Motor neuron (in vitro differentiated cells): ENCODE measurements at regions not wholly inside any gene's neighbourhood (a gene's known extent, or its start where the extent isn't known, plus 50 kb on each side); places are given as distances from the start of the nearest gene placed in this dataset.

Experiments
- ATAC-seq, 8 experiments: fragments of 200-7000 bp; cut with Tn5 transposase; replicated peaks in 6 of 8; 2 replicates each; pipeline ENCODE4 v1.8.0; 2021; ENCODE audit warnings: mild to moderate bottlenecking in 8 of 8, moderate library complexity in 8 of 8
- H3K27ac ChIP-seq, 2 donors: fragments of 250-450 bp; sonication (Bioruptor Pico); 2 replicates each; pipeline ENCODE4 v1.9.0; 2021; ENCODE audit warnings: antibody characterized with exemption in 2 of 2, mild to moderate bottlenecking in 2 of 2, moderate library complexity in 1 of 2
- H3K4me1 ChIP-seq, 2 donors: fragments of 250-450 bp; sonication (Bioruptor Pico); replicated peaks in 1 of 2; 2 replicates each; pipeline ENCODE4 v1.6.1; 2021; ENCODE audit warnings: antibody characterized with exemption in 2 of 2, mild to moderate bottlenecking in 2 of 2, moderate library complexity in 1 of 2
- H3K4me3 ChIP-seq, 5 donors: fragments of 250-450 bp; sonication (Bioruptor Pico); 2 replicates each; pipeline ENCODE4 v1.9.0; 2021; ENCODE audit warnings: antibody characterized with exemption in 5 of 5, mild to moderate bottlenecking in 5 of 5, moderate library complexity in 4 of 5
- WGBS, 10 experiments: fragments of 450-650 bp; shearing (Covaris generic); methylation state at CpG; one replicate each; pipeline ENCODE4 v1.0.0; 2022; 5-methylcytosine and 5-hydroxymethylcytosine counted together
- in situ Hi-C, 9 experiments: fragments of 400-800 bp; cut with MboI; loops; one replicate each; pipeline ENCODE4 v1.15.0; 2021; ENCODE audit warnings: low sequenced_read_pairs in 9 of 9, low pct_unique_long_range_greater_than_20kb in 2 of 9; ENCODE audit not compliant: unreplicated experiment in 9 of 9

- in situ Hi-C loops = loop anchor here in 7 of 9 experiments (25.0 kb wide), 8 partner anchors 199 to 899 kb away; partner anchors contain the start of genes HMGB1 (in 3 of the 7) and USPL1 (in 1 of the 7)
- ATAC-seq = no peak
- 58 to 100% (median 80%) methylated on average over 1 to 7 of the region's 8 CpGs; no CpG with 5 or more reads in 3 of the 10 experiments for WGBS, 10 experiments
- H3K27ac ChIP-seq = no peak overlapping the region
- peaks cover 6 to 21% of the 10 kb centered on the region in 2 donors for H3K4me1 ChIP-seq
- H3K4me3 ChIP-seq = no peak overlapping the region
Measured at GRCh38 chr13:30138511-30138910, 168.8 kb downstream of the KATNAL1 start.

DNA sequence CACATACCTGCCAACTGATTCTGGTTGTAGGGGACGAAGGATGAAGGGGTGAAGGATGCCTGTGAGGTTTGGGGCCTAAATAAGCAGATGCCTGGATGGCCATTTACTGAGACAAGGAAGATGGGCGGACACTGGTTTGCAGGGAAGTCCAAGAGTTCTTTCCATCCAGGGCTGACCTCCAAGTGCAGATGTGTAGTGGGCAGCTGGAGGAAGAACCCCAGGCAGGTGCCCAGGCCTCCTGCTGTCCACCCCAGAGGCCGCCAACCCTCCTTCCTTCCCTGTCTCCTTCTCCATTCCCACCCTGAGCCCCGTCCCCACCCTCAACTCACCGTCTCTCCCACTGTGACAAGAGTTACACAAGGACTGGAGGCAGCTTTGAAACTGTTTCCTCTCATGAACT, 171.5 kb downstream of the KATNAL1 start:
- Histone ChIP-seq H3K27ac (no peak overlapping the region), H3K4me1 (peaks cover 4 to 8% of the 10 kb centered on the region in 2 donors), H3K4me3 (no peak overlapping the region)
- 20 to 100% (median 75%) methylated on average over 1 to 2 of the region's 5 CpGs; no CpG with 5 or more reads in 5 of the 10 experiments for WGBS, 10 experiments
- in situ Hi-C loops = loop anchor here in 7 of 9 experiments (25.0 kb wide), 8 partner anchors 201 to 901 kb away; partner anchors contain the start of genes HMGB1 (in 3 of the 7) and USPL1 (in 1 of the 7)
- ATAC-seq = no peak

DNA sequence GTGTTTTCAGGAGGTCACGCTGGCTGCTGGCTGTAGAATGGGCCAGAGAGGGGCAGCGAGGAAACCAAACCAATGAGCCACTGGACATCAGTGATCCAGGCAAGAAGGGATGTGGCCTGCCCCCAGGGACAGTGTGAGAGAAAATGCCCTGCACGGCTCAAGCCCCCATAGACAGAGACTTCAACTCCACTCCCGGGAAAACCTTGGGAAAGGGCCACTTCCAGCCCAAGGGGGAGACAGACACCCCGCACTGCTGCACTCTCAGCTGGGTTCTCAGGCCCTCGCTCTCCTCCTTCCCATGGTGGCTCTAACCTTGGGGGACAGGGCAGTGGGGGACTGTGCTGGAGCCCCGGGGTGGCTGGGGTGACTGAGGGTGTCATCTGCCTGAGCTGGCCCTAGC, 172.0 kb downstream of the KATNAL1 start:
- in situ Hi-C loops = loop anchor here in 7 of 9 experiments (25.0 kb wide), 8 partner anchors 202 to 902 kb away; partner anchors contain the start of genes HMGB1 (in 3 of the 7) and USPL1 (in 1 of the 7)
- H3K4me3 ChIP-seq = no peak overlapping the region
- ATAC-seq = no peak
- H3K27ac ChIP-seq = no peak overlapping the region
- H3K4me1 ChIP-seq = peaks cover 4 to 8% of the 10 kb centered on the region in 2 donors
- WGBS, 10 experiments = 40 to 100% (median 75%) methylated on average over 1 to 4 of the region's 7 CpGs; no CpG with 5 or more reads in 4 of the 10 experiments

DNA sequence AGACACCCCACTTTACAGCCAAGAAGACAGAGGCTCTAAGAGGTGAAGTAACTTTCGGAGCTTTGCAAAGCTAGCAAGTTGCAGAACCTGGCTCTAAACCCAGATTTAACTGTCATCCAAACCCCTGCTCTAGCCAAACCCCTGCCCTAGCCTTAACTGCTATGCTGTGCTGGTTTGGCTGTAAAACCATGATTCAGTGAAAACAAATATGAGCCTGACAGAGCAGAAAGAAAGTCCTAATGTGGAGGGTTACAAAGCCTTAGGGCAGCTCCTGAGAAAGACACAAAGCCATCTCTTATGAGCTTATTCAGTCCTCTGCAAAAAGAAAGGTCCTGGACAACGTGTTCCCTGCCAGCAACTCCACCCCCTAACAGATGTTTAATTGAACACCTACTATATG, 172.8 kb downstream of the KATNAL1 start:
- Histone ChIP-seq H3K4me3 (no peak overlapping the region), H3K4me1 (peaks cover 4 to 8% of the 10 kb centered on the region in 2 donors), H3K27ac (no peak overlapping the region)
- 20 to 100% (median 56%) methylated on average over 1 to 2 of the region's 2 CpGs; no CpG with 5 or more reads in 3 of the 10 experiments for WGBS, 10 experiments
- in situ Hi-C loops = loop anchor here in 7 of 9 experiments (25.0 kb wide), 8 partner anchors 203 to 903 kb away; partner anchors contain the start of genes HMGB1 (in 3 of the 7) and USPL1 (in 1 of the 7)
- no peak for ATAC-seq

- in situ Hi-C loops = loop anchor here in 7 of 9 experiments (25.0 kb wide), 8 partner anchors 203 to 903 kb away; partner anchors contain the start of genes HMGB1 (in 3 of the 7) and USPL1 (in 1 of the 7)
- 25 to 100% (median 66%) methylated on average over 1 to 6 of the region's 7 CpGs; no CpG with 5 or more reads in 1 of the 10 experiments for WGBS, 10 experiments
- Histone ChIP-seq H3K27ac (no peak overlapping the region), H3K4me3 (no peak overlapping the region), H3K4me1 (peaks cover 4 to 8% of the 10 kb centered on the region in 2 donors)
- ATAC-seq = no peak
Measured at GRCh38 chr13:30133996-30134395, 173.4 kb downstream of the KATNAL1 start.

- Histone ChIP-seq H3K27ac (no peak overlapping the region), H3K4me3 (no peak overlapping the region), H3K4me1 (peaks cover 4 to 8% of the 10 kb centered on the region in 2 donors)
- in situ Hi-C loops = loop anchor here in 7 of 9 experiments (25.0 kb wide), 8 partner anchors 204 to 904 kb away; partner anchors contain the start of genes HMGB1 (in 3 of the 7) and USPL1 (in 1 of the 7)
- WGBS, 10 experiments = 69 to 100% (median 80%) methylated on average over 1 to 8 of the region's 13 CpGs; no CpG with 5 or more reads in 3 of the 10 experiments
- ATAC-seq = no peak
Measured at GRCh38 chr13:30133554-30133912, 173.8 kb downstream of the KATNAL1 start.

- in situ Hi-C loops = loop anchor here in 7 of 9 experiments (25.0 kb wide), 8 partner anchors 204 to 904 kb away; partner anchors contain the start of genes HMGB1 (in 3 of the 7) and USPL1 (in 1 of the 7)
- Histone ChIP-seq H3K4me3 (no peak overlapping the region), H3K4me1 (peaks cover 3 to 4% of the 10 kb centered on the region in 2 donors), H3K27ac (peak overlapping the region in 1 of 2 donors; percentile 21)
- 0 to 82% (median 49%) methylated on average over 1 to 18 of the region's 39 CpGs; no CpG with 5 or more reads in 2 of the 10 experiments for WGBS, 10 experiments
- peak; percentile 99 for ATAC-seq
Measured at GRCh38 chr13:30132623-30133553, 174.5 kb downstream of the KATNAL1 start.

GRCh38 chr13:30129411-30129810, 177.9 kb downstream of the KATNAL1 start:
- H3K27ac ChIP-seq = no peak overlapping the region
- whole genome bisulfite sequencing, 10 experiments = 83 to 100% methylated on average over 1 of the region's 2 CpGs; no CpG with 5 or more reads in 8 of the 10 experiments
- in situ Hi-C loops = loop anchor here in 7 of 9 experiments (25.0 kb wide), 8 partner anchors 208 to 908 kb away; partner anchors contain the start of genes HMGB1 (in 3 of the 7) and USPL1 (in 1 of the 7)
- no peak overlapping the region for H3K4me3 ChIP-seq
- no peak for ATAC-seq
- peaks cover 3 to 4% of the 10 kb centered on the region in 2 donors for H3K4me1 ChIP-seq

DNA sequence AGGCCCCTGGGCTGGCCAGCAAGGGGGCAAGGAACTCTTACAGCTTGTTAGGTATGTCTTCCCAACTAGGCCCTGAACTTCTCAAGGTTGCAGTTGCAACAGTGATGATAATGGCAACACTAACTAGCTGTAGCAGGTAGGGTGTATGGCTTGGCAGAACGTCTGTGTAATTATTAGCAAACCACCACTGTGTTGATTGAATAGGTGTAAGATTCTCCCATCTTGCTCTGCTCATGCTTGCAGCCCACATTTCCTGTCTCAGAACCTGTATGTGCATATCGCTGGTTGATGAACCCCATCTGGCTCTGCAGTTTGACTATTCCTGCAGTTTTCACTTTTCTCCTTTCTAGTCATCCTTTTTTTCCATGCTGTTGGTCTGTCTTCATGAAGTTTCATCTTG, 178.8 kb downstream of the KATNAL1 start:
- 50 to 100% (median 89%) methylated on average over 1 to 2 of the region's 2 CpGs; no CpG with 5 or more reads in 2 of the 10 experiments for WGBS, 10 experiments
- in situ Hi-C loops = loop anchor here in 7 of 9 experiments (25.0 kb wide), 8 partner anchors 209 to 909 kb away; partner anchors contain the start of genes HMGB1 (in 3 of the 7) and USPL1 (in 1 of the 7)
- no peak for ATAC-seq
- Histone ChIP-seq H3K4me3 (no peak overlapping the region), H3K27ac (no peak overlapping the region), H3K4me1 (peaks cover 3 to 4% of the 10 kb centered on the region in 2 donors)

DNA sequence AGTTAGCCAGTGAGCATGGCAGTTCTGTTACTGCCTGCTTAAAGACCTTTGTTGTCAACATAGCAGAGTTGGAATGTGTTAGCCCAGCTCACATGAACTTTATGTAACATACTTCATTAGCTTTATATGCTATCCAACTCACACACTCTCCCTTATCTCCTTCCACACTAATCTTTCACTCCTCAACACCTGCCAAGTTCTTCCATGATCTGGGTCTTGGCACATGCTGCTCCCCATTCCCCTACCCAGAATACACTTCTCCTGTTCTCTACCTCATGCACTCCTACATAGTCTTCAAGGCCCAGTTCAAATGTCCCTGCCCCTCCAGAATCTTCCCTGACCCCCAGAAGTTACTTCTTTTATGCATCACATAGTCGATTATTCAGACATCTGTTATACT, 179.3 kb downstream of the KATNAL1 start:
- Histone ChIP-seq H3K4me1 (peaks cover 3 to 4% of the 10 kb centered on the region in 2 donors), H3K4me3 (no peak overlapping the region), H3K27ac (no peak overlapping the region)
- WGBS, 10 experiments = 0 to 86% (median 62%) methylated on average over 1 of the region's 1 CpG; no CpG with 5 or more reads in 2 of the 10 experiments
- in situ Hi-C loops = loop anchor here in 7 of 9 experiments (25.0 kb wide), 8 partner anchors 209 to 909 kb away; partner anchors contain the start of genes HMGB1 (in 3 of the 7) and USPL1 (in 1 of the 7)
- ATAC-seq = no peak

GRCh38 chr13:30126903-30127428, 180.4 kb downstream of the KATNAL1 start:
- Histone ChIP-seq H3K4me1 (no peaks in the 10 kb centered on the region), H3K27ac (no peak overlapping the region), H3K4me3 (no peak overlapping the region)
- peak in 2 of 8 experiments; percentile 9 to 64 for ATAC-seq
- in situ Hi-C loops = loop anchor here in 7 of 9 experiments (25.0 kb wide), 8 partner anchors 210 to 910 kb away; partner anchors contain the start of genes HMGB1 (in 3 of the 7) and USPL1 (in 1 of the 7)
- 20 to 100% (median 92%) methylated on average over 1 to 4 of the region's 4 CpGs; no CpG with 5 or more reads in 3 of the 10 experiments for WGBS, 10 experiments
